ENCODE measurements at regions not wholly inside any gene's neighbourhood (a gene's known extent, or its start where the extent isn't known, plus 50 kb on each side); places are given as distances from the start of the nearest gene placed in this dataset.

- Histone ChIP-seq H3K27me3 (ENCODE audit: insufficient read depth, poor library complexity, severe bottlenecking) (no peaks in the 10 kb centered on the region), H3K4me3 (replicated peaks; ENCODE audit: insufficient read depth, low read length) (no peak overlapping the region), H3K27ac (replicated peaks) (no peak overlapping the region)
- TF ChIP-seq CTCF (IDR thresholded peaks at IDR 0.05; ENCODE audit: insufficient read depth, low read length) (no peak), POLR2AphosphoS5 (IDR thresholded peaks at IDR 0.05; ENCODE audit: low read depth) (no peak), GABPA (IDR thresholded peaks at IDR 0.05; ENCODE audit: low read depth) (no peak), REST (IDR thresholded peaks at IDR 0.05; ENCODE audit: insufficient replicate concordance, low read depth) (no peak), SPI1 (IDR thresholded peaks at IDR 0.05; ENCODE audit: borderline replicate concordance, low read depth) (no peak)
- DNase-seq (ENCODE audit: low read depth in 1 of 2, low spot score in 1 of 2): no peak
These were observed 62.9 kb upstream of the LRP8 start for GRCh38 chr1:53390736-53391135.

GRCh38 chr1:53391296-53391695 is 63.4 kb upstream of the LRP8 start:
- DNase-seq (ENCODE audit: low read depth in 1 of 2, low spot score in 1 of 2): no peak
- TF ChIP-seq SPI1 (IDR thresholded peaks at IDR 0.05; ENCODE audit: borderline replicate concordance, low read depth): no peak
- no peak for TF ChIP-seq REST (IDR thresholded peaks at IDR 0.05; ENCODE audit: insufficient replicate concordance, low read depth)
- TF ChIP-seq GABPA (IDR thresholded peaks at IDR 0.05; ENCODE audit: low read depth): no peak
- TF ChIP-seq CTCF (IDR thresholded peaks at IDR 0.05; ENCODE audit: insufficient read depth, low read length): no peak
- TF ChIP-seq POLR2AphosphoS5 (IDR thresholded peaks at IDR 0.05; ENCODE audit: low read depth): no peak
- H3K27ac ChIP-seq (replicated peaks): no peak overlapping the region
- H3K4me3 ChIP-seq (replicated peaks; ENCODE audit: insufficient read depth, low read length): no peak overlapping the region
- no peaks in the 10 kb centered on the region for H3K27me3 ChIP-seq (ENCODE audit: insufficient read depth, poor library complexity, severe bottlenecking)

GRCh38 chr1:53391982-53392381 is 64.1 kb upstream of the LRP8 start:
- Histone ChIP-seq H3K27me3 (ENCODE audit: insufficient read depth, poor library complexity, severe bottlenecking) (no peaks in the 10 kb centered on the region), H3K27ac (replicated peaks) (no peak overlapping the region), H3K4me3 (replicated peaks; ENCODE audit: insufficient read depth, low read length) (no peak overlapping the region)
- no peak for DNase-seq (ENCODE audit: low read depth in 1 of 2, low spot score in 1 of 2)
- no peak for TF ChIP-seq SPI1 (IDR thresholded peaks at IDR 0.05; ENCODE audit: borderline replicate concordance, low read depth)
- no peak for TF ChIP-seq REST (IDR thresholded peaks at IDR 0.05; ENCODE audit: insufficient replicate concordance, low read depth)
- TF ChIP-seq CTCF (IDR thresholded peaks at IDR 0.05; ENCODE audit: insufficient read depth, low read length): no peak
- TF ChIP-seq POLR2AphosphoS5 (IDR thresholded peaks at IDR 0.05; ENCODE audit: low read depth): no peak
- no peak for TF ChIP-seq GABPA (IDR thresholded peaks at IDR 0.05; ENCODE audit: low read depth)

All from HL-60 (cell line).